AG04449 (cell line): ENCODE measurements at regions not wholly inside any gene's neighbourhood (a gene's known extent, or its start where the extent isn't known, plus 50 kb on each side); places are given as distances from the start of the nearest gene placed in this dataset.

ENCODE experiments used
- CTCF ChIA-PET: fragments of 350-600 bp; formaldehyde crosslinking; extraction: SDS; loops from one replicate; lab custom pipeline; 2021; ENCODE audit warnings: antibody characterized with exemption; lab: Yijun Ruan, JAX
- POLR2A ChIA-PET: fragments of 400-600, 350-600 bp; formaldehyde crosslinking; extraction: SDS; loops from one replicate; lab custom pipeline; 2020; ENCODE audit warnings: antibody characterized with exemption, inconsistent platforms; lab: Yijun Ruan, JAX
- DNase-seq: peaks from one replicate; pipeline ENCODE4 v3.0.0-alpha.2; 2010; ENCODE audit warnings: low read depth, low spot score
- H3K4me3 ChIP-seq: 2 replicates; pipeline ENCODE4 v1.5.1; 2011; ENCODE audit warnings: low read depth, mild to moderate bottlenecking, control low read depth, low read length
- TF ChIP-seq, protein P1 (sequence below): IDR thresholded peaks from one replicate; pipeline ENCODE4 v1.5.1; 2011; ENCODE audit warnings: mild to moderate bottlenecking, moderate library complexity, low read length, control low read depth, inconsistent platforms; ENCODE audit not compliant: insufficient read depth; ENCODE audit errors: missing control alignments

DNA sequence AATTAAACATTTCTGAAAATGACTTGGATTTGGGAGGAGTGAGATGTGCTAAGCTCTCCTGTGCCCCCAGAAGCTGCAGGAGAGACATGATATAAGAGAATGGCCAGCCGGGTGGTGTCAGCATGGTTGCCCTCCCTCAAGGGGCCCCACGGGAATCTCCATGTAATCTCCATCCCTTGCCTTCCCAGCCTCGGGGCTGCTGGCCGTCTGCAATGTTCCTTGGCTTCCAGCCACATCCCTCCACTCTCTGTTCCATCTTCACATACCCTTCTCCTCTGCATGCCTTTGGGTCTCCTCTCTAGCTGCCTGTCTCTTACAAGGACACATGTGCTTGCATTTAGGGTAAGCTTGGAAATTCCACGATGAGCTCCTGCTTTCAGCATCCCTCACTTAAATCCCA is 172.0 kb downstream of the TSHZ3 start:
- H3K4me3 ChIP-seq = no peak overlapping the region
- ChIA-PET CTCF (interaction anchor here (0.8 kb wide), 1 partner anchor 17 kb away, joined by 3 read pairs; no protein-coding TSS in a partner anchor), POLR2A (no interaction called here)
- TF ChIP-seq, protein P1, sequence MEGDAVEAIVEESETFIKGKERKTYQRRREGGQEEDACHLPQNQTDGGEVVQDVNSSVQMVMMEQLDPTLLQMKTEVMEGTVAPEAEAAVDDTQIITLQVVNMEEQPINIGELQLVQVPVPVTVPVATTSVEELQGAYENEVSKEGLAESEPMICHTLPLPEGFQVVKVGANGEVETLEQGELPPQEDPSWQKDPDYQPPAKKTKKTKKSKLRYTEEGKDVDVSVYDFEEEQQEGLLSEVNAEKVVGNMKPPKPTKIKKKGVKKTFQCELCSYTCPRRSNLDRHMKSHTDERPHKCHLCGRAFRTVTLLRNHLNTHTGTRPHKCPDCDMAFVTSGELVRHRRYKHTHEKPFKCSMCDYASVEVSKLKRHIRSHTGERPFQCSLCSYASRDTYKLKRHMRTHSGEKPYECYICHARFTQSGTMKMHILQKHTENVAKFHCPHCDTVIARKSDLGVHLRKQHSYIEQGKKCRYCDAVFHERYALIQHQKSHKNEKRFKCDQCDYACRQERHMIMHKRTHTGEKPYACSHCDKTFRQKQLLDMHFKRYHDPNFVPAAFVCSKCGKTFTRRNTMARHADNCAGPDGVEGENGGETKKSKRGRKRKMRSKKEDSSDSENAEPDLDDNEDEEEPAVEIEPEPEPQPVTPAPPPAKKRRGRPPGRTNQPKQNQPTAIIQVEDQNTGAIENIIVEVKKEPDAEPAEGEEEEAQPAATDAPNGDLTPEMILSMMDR = no peak
- no peak for DNase-seq

DNA sequence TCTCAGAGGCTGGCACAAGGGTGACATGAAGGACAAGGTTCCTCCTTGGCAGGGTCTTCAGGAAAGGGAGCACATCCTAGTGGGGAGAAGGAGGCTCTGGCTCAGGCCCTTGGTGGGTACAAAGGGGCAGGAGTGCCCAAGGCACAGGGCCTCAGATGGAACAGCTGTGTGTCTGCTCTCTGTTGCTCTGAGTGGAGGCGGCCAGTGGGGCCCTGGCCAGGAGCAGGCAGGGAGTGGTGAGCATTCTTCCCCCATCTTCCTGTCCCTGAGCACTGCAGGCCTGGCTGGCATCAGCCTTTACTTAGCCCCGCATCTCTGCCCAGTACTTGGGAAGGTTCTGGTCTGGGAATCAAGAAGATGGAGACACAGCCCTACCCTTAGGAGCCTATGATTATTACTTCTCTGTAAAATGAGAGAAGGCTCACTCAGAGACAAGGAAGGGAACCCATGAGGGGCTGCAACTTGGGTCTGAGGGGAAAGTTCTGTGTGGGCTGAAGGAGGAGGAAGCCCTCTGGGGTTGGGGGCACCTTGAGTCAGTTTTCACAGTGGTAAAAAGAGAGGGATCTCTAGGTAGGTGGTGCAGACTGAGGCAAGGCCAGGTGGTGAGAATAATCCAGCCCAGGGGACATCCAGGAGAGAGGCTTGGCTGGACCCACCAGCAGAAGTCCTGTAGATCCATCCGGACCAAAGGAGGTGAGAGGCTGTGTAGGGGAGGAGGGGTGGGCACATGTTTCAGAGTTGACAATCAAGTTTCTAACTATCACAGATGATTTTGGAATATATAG is 173.5 kb downstream of the TSHZ3 start:
- DNase-seq = no peak
- ChIA-PET POLR2A (no interaction called here), CTCF (no interaction called here)

DNA sequence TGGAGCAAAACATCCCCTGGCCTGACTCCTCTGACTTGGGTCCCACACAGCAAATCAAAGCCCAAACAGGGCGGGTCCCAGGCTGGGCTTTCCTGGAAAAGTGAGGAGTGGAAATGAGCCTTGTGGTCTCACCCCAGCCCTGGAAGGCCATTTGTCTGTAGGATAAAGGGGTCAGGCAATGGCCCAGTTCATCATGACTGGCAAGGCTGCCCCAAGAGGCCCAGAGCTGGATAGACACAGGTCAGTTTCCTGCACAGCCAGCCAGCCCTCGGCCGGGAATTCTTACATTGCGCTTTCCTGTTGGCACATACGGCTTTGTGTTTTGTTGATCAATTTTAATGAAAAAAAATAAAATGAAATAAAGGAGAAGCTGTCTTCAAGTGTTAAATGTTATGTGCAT is 174.3 kb downstream of the TSHZ3 start:
- TF ChIP-seq, protein P1 = no peak
- DNase-seq = no peak
- ChIA-PET CTCF (no interaction called here), POLR2A (no interaction called here)
- H3K4me3 ChIP-seq = no peak overlapping the region

More for the DNA sequence above, 173.5 kb downstream of the TSHZ3 start:
- H3K4me3 ChIP-seq = no peak overlapping the region
- TF ChIP-seq, protein P1 = no peak

DNA sequence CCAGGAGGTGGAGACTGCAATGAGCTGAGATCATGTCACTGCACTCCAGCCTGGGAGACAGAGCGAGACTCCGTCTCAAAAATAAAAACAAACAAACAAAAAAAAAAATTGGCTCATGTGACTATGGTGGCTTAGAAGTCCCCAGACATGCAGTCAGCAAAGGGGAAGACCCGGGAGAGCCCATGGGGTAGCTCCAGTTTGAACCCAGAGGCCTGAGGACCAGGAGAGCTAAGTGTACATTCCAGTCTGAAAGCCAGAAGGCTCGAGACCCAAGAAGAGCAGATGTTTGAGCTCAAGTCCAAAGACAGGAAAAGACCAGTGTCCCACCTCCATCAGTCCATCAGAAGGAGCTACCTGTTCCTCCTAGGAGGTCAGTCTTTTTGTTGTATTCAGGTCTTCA is 175.2 kb downstream of the TSHZ3 start:
- CTCF ChIA-PET = no interaction called here
- TF ChIP-seq, protein P1 = no peak

DNA sequence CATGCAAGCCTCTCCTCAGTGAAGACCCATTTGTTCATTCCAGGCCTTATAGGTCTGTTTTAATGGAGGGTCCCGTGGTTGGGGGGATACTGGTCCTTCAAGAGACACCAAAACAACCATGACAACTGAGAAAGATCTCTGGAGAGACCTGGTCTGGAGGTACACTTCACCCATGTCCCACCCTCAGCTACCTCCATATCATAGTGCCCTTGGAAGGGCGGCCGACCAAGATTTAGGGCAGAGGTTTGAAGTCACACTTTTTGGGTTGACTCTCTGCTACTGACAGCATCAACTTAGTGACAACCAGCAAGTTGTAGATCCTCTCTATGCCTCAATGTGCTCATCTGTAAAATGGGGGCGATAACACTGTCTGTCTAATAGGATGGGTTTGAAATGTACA is 177.3 kb downstream of the TSHZ3 start:
- ChIA-PET POLR2A (no interaction called here), CTCF (interaction anchor here (1.3 kb wide), 1 partner anchor 118 kb away, joined by 3 read pairs; no protein-coding TSS in a partner anchor)
- H3K4me3 ChIP-seq = no peak overlapping the region
- TF ChIP-seq, protein P1 = no peak
- DNase-seq = no peak

More for the DNA sequence above, 175.2 kb downstream of the TSHZ3 start:
- no peak overlapping the region for H3K4me3 ChIP-seq
- DNase-seq = no peak
- POLR2A ChIA-PET = no interaction called here

DNA sequence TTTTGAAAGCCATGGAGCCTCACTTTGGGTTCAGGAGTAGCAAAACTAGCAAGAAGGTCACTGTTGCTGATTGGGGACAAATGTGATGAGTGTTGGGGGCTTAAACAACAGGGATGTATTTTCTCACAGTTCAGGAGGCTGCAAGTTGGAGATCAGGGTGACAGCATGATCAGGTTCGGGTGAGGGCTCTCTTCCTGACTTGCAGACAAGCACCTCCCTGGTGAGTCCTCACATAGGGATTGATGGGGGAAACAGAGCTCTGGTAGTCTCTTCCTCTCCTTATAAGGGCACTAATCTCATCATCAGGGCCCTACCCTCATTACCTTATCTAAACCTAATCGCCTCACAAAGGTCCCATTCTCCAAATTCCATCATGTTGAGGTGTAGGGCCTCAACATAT is 179.2 kb downstream of the TSHZ3 start:
- DNase-seq = no peak
- no peak overlapping the region for H3K4me3 ChIP-seq
- POLR2A ChIA-PET = no interaction called here
- CTCF ChIA-PET = no interaction called here
- TF ChIP-seq, protein P1 = no peak
